Fibroblast of lung (primary cell): ENCODE measurements at regions not wholly inside any gene's neighbourhood (a gene's known extent, or its start where the extent isn't known, plus 50 kb on each side); places are given as distances from the start of the nearest gene placed in this dataset.

Source experiments
- DNase-seq, 2 donors: peaks; one replicate each; pipeline versions ENCODE4 v3.0.0 to v3.0.0-alpha.2; 2010; ENCODE audit warnings: low read depth in 2 of 2
- H2AFZ ChIP-seq: 2 replicates; pipeline ENCODE4 v1.5.1; 2012; ENCODE audit warnings: low read length, control low read depth, inconsistent platforms
- H3K27ac ChIP-seq: 2 replicates; pipeline ENCODE4 v1.5.1; 2011; ENCODE audit warnings: low read length, control low read depth; ENCODE audit not compliant: insufficient read depth
- H3K27me3 ChIP-seq: 2 replicates; pipeline ENCODE4 v1.5.1; 2011; ENCODE audit warnings: mild to moderate bottlenecking, low read length; ENCODE audit not compliant: control insufficient read depth, insufficient read depth
- H3K36me3 ChIP-seq: 2 replicates; pipeline ENCODE4 v1.5.1; 2011; ENCODE audit warnings: low read length; ENCODE audit not compliant: control insufficient read depth, insufficient read depth
- H3K4me1 ChIP-seq: 2 replicates; pipeline ENCODE4 v1.5.1; 2011; ENCODE audit warnings: low read length; ENCODE audit not compliant: control insufficient read depth, insufficient read depth; ENCODE audit errors: extremely low read depth
- H3K4me2 ChIP-seq: 2 replicates; pipeline ENCODE4 v1.5.1; 2011; ENCODE audit warnings: low read length, control low read depth; ENCODE audit not compliant: insufficient read depth; ENCODE audit errors: extremely low read depth
- H3K4me3 ChIP-seq, 4 experiments: fragments of 200-600 bp in 1 of 4; sonication (generic) in 1 of 4; replicated peaks in 1 of 4; 2 replicates each; pipeline ENCODE4 v1.5.1; 2011 to 2016; ENCODE audit warnings: low read length in 4 of 4, low read depth in 3 of 4, mild to moderate bottlenecking in 3 of 4, control low read depth in 2 of 4, inconsistent platforms in 1 of 4, mixed read lengths in 1 of 4; ENCODE audit not compliant: insufficient read depth in 1 of 4; ENCODE audit errors: control extremely low read depth in 1 of 4
- H3K79me2 ChIP-seq: 2 replicates; pipeline ENCODE4 v1.5.1; 2012; ENCODE audit warnings: mild to moderate bottlenecking, low read length, inconsistent platforms; ENCODE audit not compliant: control insufficient read depth, insufficient read depth
- H3K9ac ChIP-seq: 2 replicates; pipeline ENCODE4 v1.5.1; 2011; ENCODE audit warnings: mild to moderate bottlenecking, low read length, control low read depth; ENCODE audit not compliant: insufficient read depth
- H3K9me3 ChIP-seq: 2 replicates; pipeline ENCODE4 v1.5.1; 2012; ENCODE audit warnings: low read depth, low read length; ENCODE audit not compliant: control insufficient read depth, insufficient read depth
- H4K20me1 ChIP-seq: 2 replicates; pipeline ENCODE4 v1.5.1; 2011; ENCODE audit warnings: low read length; ENCODE audit not compliant: control insufficient read depth, insufficient read depth; ENCODE audit errors: extremely low read depth
- CTCF ChIP-seq, 2 donors: IDR thresholded peaks in 1 of 2; conservative IDR thresholded peaks in 1 of 2; 1 replicate in 1 of 2; 2 replicates in 1 of 2; pipeline ENCODE4 v1.5.1; 2011 to 2012; ENCODE audit warnings: low read length in 2 of 2, control low read depth in 1 of 2, inconsistent platforms in 1 of 2, low read depth in 1 of 2, mild to moderate bottlenecking in 1 of 2
- EZH2 ChIP-seq: IDR thresholded peaks from 2 replicates; pipeline ENCODE4 v1.5.1; 2012; ENCODE audit warnings: low read length, control low read depth, mild to moderate bottlenecking; ENCODE audit errors: missing control alignments

GRCh38 chr4:19523964-19524363, 727.7 kb upstream of the SLIT2 start:
- TF ChIP-seq CTCF (conservative IDR thresholded peaks at IDR 0.05 in 1 of 2, IDR thresholded peaks at IDR 0.05 in 1 of 2; ENCODE audit: low read depth in 1 of 2, low read length in 2 of 2) = no peak
- no peak for TF ChIP-seq EZH2
- no peaks in the 10 kb centered on the region for H4K20me1 ChIP-seq
- DNase-seq = peak in 1 of 2 donors; percentile 7

GRCh38 chr4:19522966-19523365, 728.7 kb upstream of the SLIT2 start:
- H3K4me1 ChIP-seq = no peaks in the 10 kb centered on the region
- no peak for DNase-seq
- no peak overlapping the region for H3K27ac ChIP-seq
- no peak overlapping the region for H3K4me3 ChIP-seq
- H2AFZ ChIP-seq = no peak overlapping the region
- no peaks in the 10 kb centered on the region for H3K27me3 ChIP-seq
- H3K79me2 ChIP-seq = no peaks in the 10 kb centered on the region
- H3K4me2 ChIP-seq = no peak overlapping the region
- no peak overlapping the region for H3K9ac ChIP-seq
- H3K9me3 ChIP-seq = no peaks in the 10 kb centered on the region
- no peaks in the 10 kb centered on the region for H3K36me3 ChIP-seq
- no peaks in the 10 kb centered on the region for H4K20me1 ChIP-seq
- no peak for TF ChIP-seq CTCF (conservative IDR thresholded peaks at IDR 0.05 in 1 of 2, IDR thresholded peaks at IDR 0.05 in 1 of 2; ENCODE audit: low read depth in 1 of 2, low read length in 2 of 2)
- no peak for TF ChIP-seq EZH2

More at GRCh38 chr4:19523964-19524363, 727.7 kb upstream of the SLIT2 start:
- H3K27me3 ChIP-seq = no peaks in the 10 kb centered on the region
- no peak overlapping the region for H3K4me2 ChIP-seq
- no peak overlapping the region for H3K9ac ChIP-seq
- no peak overlapping the region for H2AFZ ChIP-seq
- H3K27ac ChIP-seq = no peak overlapping the region
- no peaks in the 10 kb centered on the region for H3K9me3 ChIP-seq
- no peaks in the 10 kb centered on the region for H3K4me1 ChIP-seq
- H3K36me3 ChIP-seq = no peaks in the 10 kb centered on the region
- H3K79me2 ChIP-seq = no peaks in the 10 kb centered on the region
- H3K4me3 ChIP-seq = no peak overlapping the region

- H3K4me1 ChIP-seq = no peaks in the 10 kb centered on the region
- no peaks in the 10 kb centered on the region for H3K27me3 ChIP-seq
- H4K20me1 ChIP-seq = no peaks in the 10 kb centered on the region
- no peak for DNase-seq
- no peak overlapping the region for H3K9ac ChIP-seq
- no peak for TF ChIP-seq EZH2
- no peak for TF ChIP-seq CTCF (conservative IDR thresholded peaks at IDR 0.05 in 1 of 2, IDR thresholded peaks at IDR 0.05 in 1 of 2; ENCODE audit: low read depth in 1 of 2, low read length in 2 of 2)
- no peaks in the 10 kb centered on the region for H3K9me3 ChIP-seq
- H3K4me3 ChIP-seq = no peak overlapping the region
- H3K36me3 ChIP-seq = no peaks in the 10 kb centered on the region
- peak overlapping the region; percentile 57 for H2AFZ ChIP-seq
- no peaks in the 10 kb centered on the region for H3K79me2 ChIP-seq
- no peak overlapping the region for H3K27ac ChIP-seq
- no peak overlapping the region for H3K4me2 ChIP-seq
Observed at GRCh38 chr4:19520939-19521520, 730.7 kb upstream of the SLIT2 start.
